Hepatic stellate cell (primary cell): ENCODE measurements at regions not wholly inside any gene's neighbourhood (a gene's known extent, or its start where the extent isn't known, plus 50 kb on each side); places are given as distances from the start of the nearest gene placed in this dataset.
"Not testable (repeated sequence)": the region's sequence is repeated elsewhere in the genome, so short reads cannot be mapped to it uniquely, and the experiment has no call there.

Source experiments
- DNase-seq: peaks from one replicate; pipeline ENCODE4 v3.0.0; 2011; ENCODE audit warnings: low spot score

- DNase-seq: no peak
Observed at GRCh38 chr2:145910416-145910815, 1390.5 kb upstream of the ZEB2 start.

- no peak for DNase-seq
Observed at GRCh38 chr2:145909766-145910165, 1389.8 kb upstream of the ZEB2 start.

GRCh38 chr2:145909175-145909755 lies 1389.3 kb upstream of the ZEB2 start:
- DNase-seq: no peak

GRCh38 chr2:145906354-145906753 lies 1386.4 kb upstream of the ZEB2 start:
- no peak for DNase-seq

- DNase-seq: no peak
Observed at GRCh38 chr2:145905371-145905770, 1385.5 kb upstream of the ZEB2 start.

GRCh38 chr2:145897151-145897550 lies 1377.2 kb upstream of the ZEB2 start:
- no peak for DNase-seq

- no peak for DNase-seq
Observed at GRCh38 chr2:145887915-145888314, 1368.0 kb upstream of the ZEB2 start.

- not testable (repeated sequence) for DNase-seq
Observed at GRCh38 chr2:145880997-145881396, 1361.1 kb upstream of the ZEB2 start.

GRCh38 chr2:145875016-145875415 lies 1355.1 kb upstream of the ZEB2 start:
- DNase-seq: no peak

GRCh38 chr2:145874466-145874865 lies 1354.5 kb upstream of the ZEB2 start:
- peak; percentile 20 for DNase-seq

- DNase-seq: no peak
Observed at GRCh38 chr2:145864501-145864900, 1344.6 kb upstream of the ZEB2 start.

- DNase-seq: no peak
Observed at GRCh38 chr2:145861940-145862339, 1342.0 kb upstream of the ZEB2 start.

GRCh38 chr2:145860083-145860482 lies 1340.2 kb upstream of the ZEB2 start:
- no peak for DNase-seq

- no peak for DNase-seq
Observed at GRCh38 chr2:145855142-145855541, 1335.2 kb upstream of the ZEB2 start.

GRCh38 chr2:145854039-145854755 lies 1334.3 kb upstream of the ZEB2 start:
- DNase-seq: no peak

GRCh38 chr2:145851730-145852129 lies 1331.8 kb upstream of the ZEB2 start:
- DNase-seq: no peak

- DNase-seq: no peak
Observed at GRCh38 chr2:145849466-145849865, 1329.5 kb upstream of the ZEB2 start.

GRCh38 chr2:145846982-145847381 lies 1327.1 kb upstream of the ZEB2 start:
- no peak for DNase-seq

GRCh38 chr2:145845923-145846322 lies 1326.0 kb upstream of the ZEB2 start:
- DNase-seq: no peak

GRCh38 chr2:145845207-145845894 lies 1325.4 kb upstream of the ZEB2 start:
- no peak for DNase-seq

- no peak for DNase-seq
Observed at GRCh38 chr2:145841973-145842372, 1322.1 kb upstream of the ZEB2 start.

- no peak for DNase-seq
Observed at GRCh38 chr2:145836986-145837385, 1317.1 kb upstream of the ZEB2 start.

- DNase-seq: no peak
Observed at GRCh38 chr2:145835665-145836064, 1315.7 kb upstream of the ZEB2 start.
